Loucy (cell line): ENCODE measurements at regions not wholly inside any gene's neighbourhood (a gene's known extent, or its start where the extent isn't known, plus 50 kb on each side); places are given as distances from the start of the nearest gene placed in this dataset.

Experiments
- H2AFZ ChIP-seq: fragments of 200-600 bp; sonication (generic); 2 replicates; pipeline ENCODE4 v1.6.0; 2016; ENCODE audit warnings: antibody characterized with exemption, mild to moderate bottlenecking, low read length, moderate library complexity
- H3F3A ChIP-seq: fragments of 200-600 bp; 2 replicates; pipeline ENCODE4 v1.6.0; 2016; ENCODE audit warnings: antibody characterized with exemption, low read depth, mild to moderate bottlenecking
- H3K27me3 ChIP-seq: fragments of 200-600 bp; sonication (generic); 2 replicates; pipeline ENCODE4 v1.6.1; 2014; ENCODE audit warnings: low read length, mild to moderate bottlenecking; ENCODE audit not compliant: insufficient read depth, poor library complexity, severe bottlenecking
- H3K36me3 ChIP-seq: fragments of 200-600 bp; sonication (generic); 2 replicates; pipeline ENCODE4 v1.6.1; 2016; ENCODE audit warnings: low read length; ENCODE audit not compliant: insufficient read depth
- H3K4me1 ChIP-seq: fragments of 200-600 bp; sonication (generic); 2 replicates; pipeline ENCODE4 v1.5.1; 2014; ENCODE audit warnings: low read length, mild to moderate bottlenecking; ENCODE audit not compliant: insufficient read depth, poor library complexity, severe bottlenecking
- H3K4me2 ChIP-seq: fragments of 200-600 bp; sonication (generic); 2 replicates; pipeline ENCODE4 v1.6.0; 2014; ENCODE audit warnings: antibody characterized with exemption, low read length, low read depth, mild to moderate bottlenecking; ENCODE audit not compliant: poor library complexity, severe bottlenecking
- H3K4me3 ChIP-seq: fragments of 200-600 bp; sonication (generic); 2 replicates; pipeline ENCODE4 v1.5.1; 2014; ENCODE audit warnings: low read length, mild to moderate bottlenecking, mixed read lengths; ENCODE audit not compliant: poor library complexity, severe bottlenecking
- H3K79me2 ChIP-seq: fragments of 200-600 bp; sonication (generic); 2 replicates; pipeline ENCODE4 v1.6.1; 2014; ENCODE audit warnings: low read length; ENCODE audit not compliant: insufficient read depth
- H3K9ac ChIP-seq: fragments of 200-600 bp; sonication (generic); 2 replicates; pipeline ENCODE4 v1.6.0; 2014; ENCODE audit warnings: mild to moderate bottlenecking, low read depth, low read length, moderate library complexity; ENCODE audit not compliant: poor library complexity, severe bottlenecking
- H3K9me2 ChIP-seq: fragments of 200-600 bp; sonication (generic); replicated peaks from 2 replicates; pipeline ENCODE4 v1.6.1; 2016; ENCODE audit warnings: low read depth, low read length, mixed read lengths
- H3K9me3 ChIP-seq: fragments of 200-600 bp; sonication (generic); 2 replicates; pipeline ENCODE4 v1.6.1; 2014; ENCODE audit warnings: mild to moderate bottlenecking, antibody characterized with exemption, low read length, low read depth; ENCODE audit not compliant: insufficient read depth
- H4K20me1 ChIP-seq: fragments of 200-600 bp; sonication (generic); 2 replicates; pipeline ENCODE4 v1.6.0; 2014; ENCODE audit warnings: antibody characterized with exemption, low read length, mild to moderate bottlenecking; ENCODE audit not compliant: insufficient read depth, poor library complexity, severe bottlenecking
- CTCF ChIP-seq: fragments of 200-600 bp; sonication (generic); conservative IDR thresholded peaks from 2 replicates; pipeline ENCODE4 v1.5.1; 2014; ENCODE audit warnings: mild to moderate bottlenecking, antibody characterized with exemption, low read length
- EZH2phosphoT487 ChIP-seq: fragments of 200-600 bp; IDR thresholded peaks from 2 replicates; pipeline ENCODE4 v1.6.1; 2018; ENCODE audit warnings: antibody characterized with exemption, mild to moderate bottlenecking, moderate library complexity, borderline replicate concordance

- TF ChIP-seq EZH2phosphoT487 (no peak), CTCF (0 out of 2 replicates have a peak, but pooled peaks have one; percentile 16)
- Histone ChIP-seq H3K36me3 (no peaks in the 10 kb centered on the region), H3K4me1 (no peaks in the 10 kb centered on the region), H4K20me1 (no peaks in the 10 kb centered on the region), H2AFZ (no peak overlapping the region), H3K9me2 (no peaks in the 10 kb centered on the region), H3K9ac (no peak overlapping the region), H3K79me2 (no peaks in the 10 kb centered on the region), H3K9me3 (no peaks in the 10 kb centered on the region), H3K4me2 (no peak overlapping the region), H3K4me3 (no peak overlapping the region), H3F3A (no peaks in the 10 kb centered on the region), H3K27me3 (no peaks in the 10 kb centered on the region)
Observed at GRCh38 chr7:25996006-25996408, 156.0 kb upstream of the NFE2L3 start.

GRCh38 chr7:25998499-25998898 lies 153.5 kb upstream of the NFE2L3 start:
- TF ChIP-seq CTCF (no peak), EZH2phosphoT487 (no peak)
- Histone ChIP-seq H3K36me3 (no peaks in the 10 kb centered on the region), H3K4me1 (no peaks in the 10 kb centered on the region), H3F3A (no peaks in the 10 kb centered on the region), H4K20me1 (no peaks in the 10 kb centered on the region), H3K9ac (no peak overlapping the region), H3K27me3 (no peaks in the 10 kb centered on the region), H3K4me2 (no peak overlapping the region), H3K9me3 (no peaks in the 10 kb centered on the region), H3K4me3 (no peak overlapping the region), H3K79me2 (no peaks in the 10 kb centered on the region), H3K9me2 (no peaks in the 10 kb centered on the region), H2AFZ (no peak overlapping the region)

GRCh38 chr7:26000841-26001240 lies 151.2 kb upstream of the NFE2L3 start:
- no peaks in the 10 kb centered on the region for H4K20me1 ChIP-seq
- TF ChIP-seq EZH2phosphoT487: no peak
- no peak for TF ChIP-seq CTCF
- H3K36me3 ChIP-seq: no peaks in the 10 kb centered on the region
- H3K27me3 ChIP-seq: peaks cover 5% of the 10 kb centered on the region
- H3K4me2 ChIP-seq: no peak overlapping the region
- no peaks in the 10 kb centered on the region for H3K79me2 ChIP-seq
- H3K9me3 ChIP-seq: no peaks in the 10 kb centered on the region
- H3F3A ChIP-seq: no peaks in the 10 kb centered on the region
- no peaks in the 10 kb centered on the region for H3K9me2 ChIP-seq
- no peak overlapping the region for H2AFZ ChIP-seq
- H3K4me1 ChIP-seq: no peaks in the 10 kb centered on the region
- no peak overlapping the region for H3K4me3 ChIP-seq
- no peak overlapping the region for H3K9ac ChIP-seq
